ELF-1 (cell line): ENCODE measurements at regions not wholly inside any gene's neighbourhood (a gene's known extent, or its start where the extent isn't known, plus 50 kb on each side); places are given as distances from the start of the nearest gene placed in this dataset.

Experiments used
- DNase-seq: peaks from one replicate; pipeline ENCODE4 v3.0.0-alpha.2; 2016; ENCODE audit warnings: low read depth, low spot score

GRCh38 chr16:35637683-35638082, 2178.3 kb downstream of the TP53TG3F start:
- DNase-seq = no peak

GRCh38 chr16:35639233-35640205, 2180.1 kb downstream of the TP53TG3F start:
- DNase-seq = no peak

- no peak for DNase-seq
Measured at GRCh38 chr16:35642322-35642835, 2183.0 kb downstream of the TP53TG3F start.

- DNase-seq = no peak
Measured at GRCh38 chr16:35651841-35652240, 2192.4 kb downstream of the TP53TG3F start.

- DNase-seq = no peak
Measured at GRCh38 chr16:35664091-35664693, 2204.8 kb downstream of the TP53TG3F start.

GRCh38 chr16:35685085-35685484, 2225.7 kb downstream of the TP53TG3F start:
- no peak for DNase-seq

GRCh38 chr16:35686595-35686994, 2227.2 kb downstream of the TP53TG3F start:
- no peak for DNase-seq

GRCh38 chr16:35687071-35687470, 2227.7 kb downstream of the TP53TG3F start:
- DNase-seq = no peak

- DNase-seq = no peak
Measured at GRCh38 chr16:35687781-35688180, 2228.4 kb downstream of the TP53TG3F start.

- no peak for DNase-seq
Measured at GRCh38 chr16:35689764-35690163, 2230.4 kb downstream of the TP53TG3F start.

- DNase-seq = no peak
Measured at GRCh38 chr16:35690413-35690812, 2231.0 kb downstream of the TP53TG3F start.

GRCh38 chr16:35691057-35691456, 2231.6 kb downstream of the TP53TG3F start:
- no peak for DNase-seq

- no peak for DNase-seq
Measured at GRCh38 chr16:35692824-35693223, 2233.4 kb downstream of the TP53TG3F start.

- DNase-seq = no peak
Measured at GRCh38 chr16:35706901-35707300, 2247.5 kb downstream of the TP53TG3F start.

- no peak for DNase-seq
Measured at GRCh38 chr16:35711435-35711834, 2252.0 kb downstream of the TP53TG3F start.

GRCh38 chr16:35711958-35712357, 2252.5 kb downstream of the TP53TG3F start:
- DNase-seq = no peak

- DNase-seq = no peak
Measured at GRCh38 chr16:35713762-35714650, 2254.6 kb downstream of the TP53TG3F start.

GRCh38 chr16:35714665-35715064, 2255.3 kb downstream of the TP53TG3F start:
- DNase-seq = no peak

GRCh38 chr16:35724551-35724950, 2265.1 kb downstream of the TP53TG3F start:
- no peak for DNase-seq

- DNase-seq = no peak
Measured at GRCh38 chr16:35725949-35726348, 2266.5 kb downstream of the TP53TG3F start.

GRCh38 chr16:35730251-35730650, 2270.8 kb downstream of the TP53TG3F start:
- DNase-seq = no peak
